GM12878 (cell line): ENCODE measurements at regions not wholly inside any gene's neighbourhood (a gene's known extent, or its start where the extent isn't known, plus 50 kb on each side); places are given as distances from the start of the nearest gene placed in this dataset.

Experiments
- ATAC-seq: fragments of 200-7000 bp; cut with Tn5 transposase; 3 replicates; pipeline ENCODE4 v1.9.1; 2020; ENCODE audit warnings: mild to moderate bottlenecking, moderate library complexity
- BruUV-seq: library from RNA; stranded (reverse); fragments of 400-500 nt; replicated peaks from 2 replicates; lab custom pipeline; 2021; lab: Mats Ljungman, UMichigan
- CTCF ChIA-PET: fragments of 300-600 bp; sonication (Branson Sonifier 250); formaldehyde crosslinking; extraction: SDS; loops from one replicate; lab custom pipeline; 2021; ENCODE audit warnings: inconsistent platforms; lab: Yijun Ruan, JAX
- POLR2A ChIA-PET: fragments of 350-600 bp; formaldehyde crosslinking; extraction: SDS; loops from one replicate; lab custom pipeline; 2021; ENCODE audit warnings: inconsistent platforms; lab: Charles Lee
- RAD21 ChIA-PET: fragments of 300-600 bp; sonication (Branson Sonifier 250); formaldehyde crosslinking; loops from one replicate; lab custom pipeline; 2023; ENCODE audit warnings: antibody characterized with exemption; ENCODE audit not compliant: unreplicated experiment; lab: Charles Lee
- SMC1A ChIA-PET: fragments of 300-600 bp; sonication (Branson Sonifier 250); formaldehyde crosslinking; loops from one replicate; lab custom pipeline; 2023; ENCODE audit not compliant: unreplicated experiment, uncharacterized antibody; lab: Charles Lee
- DNase-seq: peaks from one replicate; pipeline ENCODE4 v3.0.0-alpha.2; 2011; ENCODE audit warnings: low read depth, low spot score
- FAIRE-seq: peaks from 3 replicates; lab custom pipeline; 2011; peaks lifted over from hg19 to GRCh38; lab: Jason Lieb, UNC
- H2AFZ ChIP-seq: 2 replicates; pipeline ENCODE4 v1.6.0; 2011; ENCODE audit warnings: low read depth, low read length, control low read depth; ENCODE audit not compliant: control insufficient read depth
- H3K27ac ChIP-seq: 2 replicates; pipeline ENCODE4 v1.5.1; 2011; ENCODE audit warnings: control low read depth; ENCODE audit not compliant: control insufficient read depth, insufficient read depth
- H3K27me3 ChIP-seq, 2 experiments: replicated peaks in 1 of 2; 2 replicates each; pipeline versions ENCODE4 v1.6.0 to v1.6.1; 2011; ENCODE audit warnings: low read length in 1 of 2; ENCODE audit not compliant: control insufficient read depth in 2 of 2, insufficient read depth in 2 of 2
- H3K36me3 ChIP-seq, 2 experiments: 2 replicates each; pipeline ENCODE4 v1.5.1; 2011; ENCODE audit warnings: low read length in 1 of 2; ENCODE audit not compliant: control insufficient read depth in 2 of 2, insufficient read depth in 2 of 2
- H3K4me1 ChIP-seq: 2 replicates; pipeline ENCODE4 v1.6.1; 2011; ENCODE audit warnings: mild to moderate bottlenecking, low read length, moderate library complexity, mixed read lengths; ENCODE audit not compliant: control insufficient read depth, insufficient read depth
- H3K4me2 ChIP-seq: 2 replicates; pipeline ENCODE4 v1.6.0; 2011; ENCODE audit warnings: control low read depth; ENCODE audit not compliant: control insufficient read depth, insufficient read depth
- H3K4me3 ChIP-seq: fragments of 200-600 bp; sonication (generic); 2 replicates; pipeline ENCODE4 v1.5.1; 2016
- H3K79me2 ChIP-seq: 2 replicates; pipeline ENCODE4 v1.6.0; 2011; ENCODE audit warnings: low read length; ENCODE audit not compliant: control insufficient read depth, insufficient read depth
- H3K9ac ChIP-seq: 2 replicates; pipeline ENCODE4 v1.8.0; 2011; ENCODE audit warnings: low read length, control low read depth, mixed read lengths; ENCODE audit not compliant: control insufficient read depth, insufficient read depth
- H3K9me3 ChIP-seq: replicated peaks from 3 replicates; pipeline ENCODE4 v1.5.1; 2011; ENCODE audit warnings: mild to moderate bottlenecking, low read length; ENCODE audit not compliant: control insufficient read depth, insufficient read depth
- H4K20me1 ChIP-seq: 2 replicates; pipeline ENCODE4 v1.6.0; 2011; ENCODE audit not compliant: control insufficient read depth, insufficient read depth
- CBX3 ChIP-seq: fragments of 200-600 bp; sonication (generic); IDR thresholded peaks from 2 replicates; pipeline ENCODE4 v1.6.1; 2016; ENCODE audit warnings: low read depth, borderline replicate concordance
- CBX5 ChIP-seq: sonication (generic); IDR thresholded peaks from 2 replicates; pipeline ENCODE4 v1.6.1; 2016; ENCODE audit warnings: low read depth, moderate library complexity, mild to moderate bottlenecking, inconsistent platforms
- CEBPB ChIP-seq, 2 experiments: fragments of 150-350 bp in 1 of 2; IDR thresholded peaks; 2 replicates each; pipeline ENCODE4 v1.6.1; 2012 to 2014; ENCODE audit warnings: low read depth in 2 of 2, low read length in 2 of 2, borderline replicate concordance in 1 of 2, inconsistent platforms in 1 of 2
- CHD4 ChIP-seq: fragments of 200-600 bp; sonication (generic); IDR thresholded peaks from 2 replicates; pipeline ENCODE4 v1.6.1; 2016; ENCODE audit warnings: mild to moderate bottlenecking
- FOXM1 ChIP-seq: IDR thresholded peaks from 2 replicates; pipeline ENCODE4 v1.6.1; 2012; ENCODE audit warnings: low read depth, mild to moderate bottlenecking, inconsistent platforms, low read length, moderate library complexity
- HCFC1 ChIP-seq: fragments of 150-350 bp; IDR thresholded peaks from 2 replicates; pipeline ENCODE4 v1.6.1; 2014; ENCODE audit warnings: low read length
- IKZF1 ChIP-seq: fragments of 450-650 bp; conservative IDR thresholded peaks from 2 replicates; pipeline ENCODE4 v1.6.1; 2017; ENCODE audit warnings: antibody characterized with exemption, mild to moderate bottlenecking
- IKZF2 ChIP-seq, 2 experiments: fragments of 450-650 bp; IDR thresholded peaks; 2 replicates each; pipeline ENCODE4 v1.6.1; 2017; ENCODE audit warnings: mild to moderate bottlenecking in 2 of 2, moderate library complexity in 2 of 2
- IRF4 ChIP-seq: IDR thresholded peaks from 2 replicates; pipeline ENCODE4 v1.6.1; 2011; ENCODE audit warnings: low read depth, low read length
- JUND ChIP-seq: IDR thresholded peaks from 2 replicates; pipeline ENCODE4 v1.6.1; 2012; ENCODE audit warnings: low read depth, mild to moderate bottlenecking, low read length, improper control_type of control experiment, moderate library complexity
- KLF5 ChIP-seq: fragments of 450-650 bp; IDR thresholded peaks from 2 replicates; pipeline ENCODE4 v1.6.1; 2014; ENCODE audit warnings: mild to moderate bottlenecking; ENCODE audit not compliant: partially characterized antibody
- MEF2A ChIP-seq: IDR thresholded peaks from 2 replicates; pipeline ENCODE4 v1.6.1; 2011; ENCODE audit warnings: low read depth, mild to moderate bottlenecking, low read length, moderate library complexity; ENCODE audit not compliant: insufficient read depth
- NFYB ChIP-seq: IDR thresholded peaks from 2 replicates; pipeline ENCODE4 v1.6.1; 2011; ENCODE audit warnings: low read depth, mild to moderate bottlenecking, low read length, improper control_type of control experiment, moderate library complexity; ENCODE audit not compliant: insufficient read depth
- NRF1 ChIP-seq: conservative IDR thresholded peaks from 2 replicates; pipeline ENCODE4 v1.6.1; 2011; ENCODE audit warnings: mild to moderate bottlenecking, low read depth, low read length, improper control_type of control experiment
- RFX5 ChIP-seq: IDR thresholded peaks from 2 replicates; pipeline ENCODE4 v1.6.1; 2011; ENCODE audit warnings: low read depth, low read length, improper control_type of control experiment
- SIN3A ChIP-seq: IDR thresholded peaks from 2 replicates; pipeline ENCODE4 v1.6.1; 2012; ENCODE audit warnings: low read depth, low read length, improper control_type of control experiment
- SIX5 ChIP-seq: IDR thresholded peaks from 2 replicates; pipeline ENCODE4 v1.6.1; 2011; ENCODE audit warnings: mild to moderate bottlenecking, low read depth, low read length, moderate library complexity; ENCODE audit not compliant: severe bottlenecking
- WRNIP1 ChIP-seq: IDR thresholded peaks from 2 replicates; pipeline ENCODE4 v1.6.1; 2011; ENCODE audit warnings: low read depth, low read length, improper control_type of control experiment, borderline replicate concordance
- YY1 ChIP-seq: IDR thresholded peaks from 2 replicates; pipeline ENCODE4 v1.6.1; 2011; ENCODE audit warnings: low read depth, mild to moderate bottlenecking, low read length
- ZZZ3 ChIP-seq: IDR thresholded peaks from 2 replicates; pipeline ENCODE4 v1.6.1; 2011; ENCODE audit warnings: low read depth; ENCODE audit not compliant: control insufficient read depth, insufficient read length
- WGBS: methylation state at CpG from one replicate; pipeline ENCODE4 v1.1.6; 2016; ENCODE audit warnings: low lambda C conversion rate; ENCODE audit not compliant: insufficient replicate concordance, insufficient coverage; ENCODE audit errors: missing lambda C conversion rate; 5-methylcytosine and 5-hydroxymethylcytosine counted together
- in situ Hi-C: fragments of 300-500 bp; cut with MboI; formaldehyde crosslinking; loops from 9 replicates; pipeline ENCODE4 v1.14.3; 2018; ENCODE audit warnings: mixed read lengths
- intact Hi-C: fragments of 100-400 bp; cut with micrococcal nuclease; formaldehyde crosslinking; loops from one replicate; pipeline ENCODE4 v1.14.2; 2022; ENCODE audit not compliant: unreplicated experiment

DNA sequence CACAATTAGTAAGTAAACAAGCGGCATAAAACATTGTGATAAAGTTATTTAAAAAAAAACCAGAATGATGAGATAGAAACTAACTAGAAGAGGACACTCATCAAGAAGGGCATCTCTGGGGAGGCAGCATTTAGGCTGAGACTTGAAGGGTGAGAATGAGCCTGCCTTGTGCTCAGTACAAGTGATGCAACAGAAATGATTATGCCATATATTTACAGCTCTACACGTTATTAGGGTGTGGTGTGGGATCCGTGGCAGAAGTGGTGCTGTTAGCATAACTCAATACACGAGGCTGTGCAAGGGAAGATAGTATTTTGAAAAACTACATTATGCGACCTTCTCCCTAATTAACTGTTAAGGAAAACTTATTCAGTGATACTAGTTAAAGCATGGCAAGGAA is 178.5 kb upstream of the ATF7IP start:
- intact Hi-C loops (loop anchor here (5.0 kb wide), 1 partner anchor 475 kb away; no protein-coding TSS in a partner anchor), in situ Hi-C loops (no loop called here)
- Histone ChIP-seq H3K79me2 (no peaks in the 10 kb centered on the region), H3K9me3 (no peaks in the 10 kb centered on the region; the same call in 1 of the 3 replicates), H3K4me1 (peaks cover 4% of the 10 kb centered on the region; the same call in 1 of the 2 replicates), H2AFZ (no peak overlapping the region), H4K20me1 (no peaks in the 10 kb centered on the region), H3K4me2 (no peak overlapping the region), H3K27me3 (no peaks in the 10 kb centered on the region), H3K27ac (no peak overlapping the region), H3K36me3 (no peaks in the 10 kb centered on the region), H3K9ac (no peak overlapping the region), H3K4me3 (no peak overlapping the region)
- RAD21 ChIA-PET, result interaction anchor here (3.1 kb wide), 1 partner anchor 51 kb away, joined by 17 read pairs; no protein-coding TSS in a partner anchor
- POLR2A ChIA-PET, result no interaction called here
- WGBS, result 32% methylated on average over 5 of the region's 5 CpGs
- FAIRE-seq, result no peak
- BruUV-seq, result no TSS peak
- CTCF ChIA-PET, result interaction anchor here (1.1 to 5.1 kb wide), 8 partner anchors 12 to 424 kb away, joined by 4 to 49 read pairs (median 15); no protein-coding TSS in a partner anchor
- SMC1A ChIA-PET, result interaction anchor here (0.8 to 2.4 kb wide), 3 partner anchors 34 to 268 kb away, joined by 3 to 10 read pairs (median 6); partner anchors contain the start of gene ATF7IP
- no peak for TF ChIP-seq WRNIP1
- no peak for TF ChIP-seq JUND
- no peak for DNase-seq
- no peak for ATAC-seq

DNA sequence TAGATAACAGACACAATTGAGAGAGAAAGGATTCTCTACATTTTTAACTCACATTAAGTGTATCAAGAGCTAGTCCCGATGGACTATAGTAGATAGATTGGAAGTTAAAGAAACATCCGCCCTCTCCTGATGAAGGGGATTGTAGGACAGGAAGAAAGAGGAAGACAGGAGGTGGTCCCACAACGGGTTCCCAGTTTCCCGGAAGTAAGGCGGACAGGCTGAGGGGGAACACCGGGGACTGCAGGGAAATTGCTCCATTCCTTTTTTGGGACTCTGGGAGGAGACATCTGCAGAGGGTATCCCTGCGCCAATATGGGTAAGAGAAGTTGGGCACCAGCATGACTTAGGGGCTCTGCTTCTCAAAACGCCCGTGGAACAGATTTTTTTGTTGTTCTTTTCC is 177.5 kb upstream of the ATF7IP start:
- H3K27ac ChIP-seq, result no peak overlapping the region
- CTCF ChIA-PET, result interaction anchor here (1.3 to 1.8 kb wide), 2 partner anchors 21 to 266 kb away, joined by 3 to 5 read pairs; no protein-coding TSS in a partner anchor
- POLR2A ChIA-PET, result no interaction called here
- in situ Hi-C loops (no loop called here), intact Hi-C loops (loop anchor here (5.0 kb wide), 1 partner anchor 474 kb away; no protein-coding TSS in a partner anchor)
- no peaks in the 10 kb centered on the region for H3K79me2 ChIP-seq
- BruUV-seq, result no TSS peak
- H3K9me3 ChIP-seq, result no peaks in the 10 kb centered on the region; the same call in 1 of the 3 replicates
- no peak overlapping the region for H3K4me2 ChIP-seq
- H3K27me3 ChIP-seq, result no peaks in the 10 kb centered on the region
- DNase-seq (no peak), ATAC-seq (no peak), FAIRE-seq (no peak)
- TF ChIP-seq NRF1, result no peak
- no peak for TF ChIP-seq CHD4
- TF ChIP-seq CBX3, result no peak
- no peak for TF ChIP-seq KLF5
- no peak for TF ChIP-seq MEF2A
- TF ChIP-seq HCFC1, result no peak
- no peak for TF ChIP-seq SIN3A
- no peak for TF ChIP-seq SIX5
- no peak for TF ChIP-seq JUND
- TF ChIP-seq CBX5, result no peak
- no peak for TF ChIP-seq RFX5
- no peak for TF ChIP-seq YY1
- TF ChIP-seq NFYB, result no peak
- no peak for TF ChIP-seq ZZZ3
- TF ChIP-seq FOXM1, result no peak
- no peak for TF ChIP-seq CEBPB (IDR thresholded peaks at IDR 0.05; ENCODE audit: borderline replicate concordance in 1 of 2, low read depth in 2 of 2, low read length in 2 of 2)
- no peak for TF ChIP-seq IKZF1
- no peak for TF ChIP-seq IKZF2 (IDR thresholded peaks at IDR 0.05)
- no peak for TF ChIP-seq IRF4
- H3K4me1 ChIP-seq, result peaks cover 4% of the 10 kb centered on the region; the same call in 1 of the 2 replicates
- SMC1A ChIA-PET, result interaction anchor here (1.0 to 2.5 kb wide), 3 partner anchors 13 to 50 kb away, joined by 3 to 10 read pairs (median 3); no protein-coding TSS in a partner anchor
- no peak overlapping the region for H3K9ac ChIP-seq
- no peaks in the 10 kb centered on the region for H3K36me3 ChIP-seq
- H4K20me1 ChIP-seq, result no peaks in the 10 kb centered on the region
- RAD21 ChIA-PET, result no interaction called here
- H3K4me3 ChIP-seq, result no peak overlapping the region
- no peak overlapping the region for H2AFZ ChIP-seq
- 72% methylated on average over 9 of the region's 9 CpGs for WGBS
